ENCODE measurements at regions not wholly inside any gene's neighbourhood (a gene's known extent, or its start where the extent isn't known, plus 50 kb on each side); places are given as distances from the start of the nearest gene placed in this dataset.
"Not testable (repeated sequence)": the region's sequence is repeated elsewhere in the genome, so short reads cannot be mapped to it uniquely, and the experiment has no call there.

DNA sequence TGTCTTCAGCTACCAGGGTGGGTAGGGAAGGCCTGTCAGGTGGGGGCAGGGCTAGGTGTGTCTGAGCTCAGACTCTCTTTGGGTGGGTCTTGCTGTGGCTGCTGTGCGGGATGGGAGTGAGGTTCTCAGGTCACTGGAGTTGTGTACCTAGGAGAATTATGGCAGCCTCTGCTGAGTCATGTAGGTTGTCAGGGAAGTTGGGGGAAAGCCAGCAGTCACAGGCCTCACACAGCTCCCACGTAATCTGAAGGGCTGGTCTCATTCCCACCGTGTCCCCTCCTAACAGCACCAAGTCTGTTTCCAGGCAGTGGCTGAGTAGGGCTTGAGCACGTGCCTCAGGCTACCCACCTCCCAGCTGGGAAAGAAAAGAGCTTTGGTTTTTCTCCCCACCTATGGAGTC lies 67.0 kb downstream of the CHCHD4 start:
- DNase-seq = no peak

GRCh38 chr3:14047841-14048240 lies 76.8 kb downstream of the CHCHD4 start:
- DNase-seq = no peak

- DNase-seq = no peak
Observed at GRCh38 chr3:14047027-14047426, 77.6 kb downstream of the CHCHD4 start.

DNA sequence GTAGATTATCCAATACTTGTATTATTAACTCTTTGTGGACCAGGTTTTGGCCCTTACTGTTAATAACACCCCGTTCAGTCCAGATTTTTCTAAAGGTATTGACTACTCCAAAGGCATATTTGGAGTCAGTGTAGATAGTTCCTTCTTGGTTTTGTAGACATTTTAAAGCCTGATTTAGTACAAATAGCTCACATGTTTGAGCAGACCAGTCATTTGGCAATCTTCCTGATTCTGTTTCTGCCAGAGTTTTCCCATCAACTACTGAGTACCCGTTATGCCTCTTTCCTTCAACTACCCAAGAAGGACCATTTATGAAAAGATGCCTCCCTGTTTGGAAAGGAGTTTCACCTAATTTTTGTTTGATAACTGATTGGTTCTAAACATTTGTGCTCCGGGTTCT lies 82.0 kb downstream of the CHCHD4 start:
- no peak for DNase-seq

DNA sequence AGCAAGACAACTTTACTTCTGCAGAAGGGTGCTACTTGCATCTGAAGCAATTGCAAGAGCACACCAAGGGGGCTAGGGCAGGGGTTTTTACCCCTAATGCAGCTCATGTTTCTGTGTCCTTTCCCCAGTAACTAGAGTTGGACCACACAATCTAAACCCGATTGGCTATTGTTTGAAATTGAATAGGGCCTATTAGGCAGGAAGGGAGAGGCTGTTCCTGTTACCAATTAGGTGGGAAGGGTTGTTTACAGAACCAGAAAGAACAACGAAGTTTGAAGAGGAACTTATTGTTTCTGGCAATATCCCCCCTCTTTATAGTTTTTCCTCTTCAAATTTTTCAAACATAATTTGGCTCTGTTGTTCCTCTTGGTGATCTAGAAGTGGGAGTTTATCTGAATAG lies 85.5 kb downstream of the CHCHD4 start:
- DNase-seq = no peak

DNA sequence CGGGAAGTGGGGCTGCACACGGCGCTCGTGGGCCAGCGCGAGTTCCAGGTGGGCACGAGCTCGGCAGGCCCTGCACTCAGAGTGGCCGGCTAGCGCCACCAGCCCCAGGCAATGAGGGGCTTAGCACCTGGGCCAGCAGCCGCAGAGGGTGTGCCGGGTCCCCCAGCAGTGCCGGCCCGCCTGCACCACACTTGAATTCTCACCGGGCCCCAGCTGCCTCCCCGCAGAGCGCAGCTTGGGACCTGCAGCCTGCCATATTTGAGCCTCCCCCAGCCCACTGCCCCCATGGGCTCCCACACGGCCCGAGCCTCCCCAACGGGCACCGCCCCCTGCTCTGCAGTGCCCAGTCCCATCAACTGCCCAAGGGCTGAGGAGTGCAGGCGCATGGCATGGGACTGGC lies 87.5 kb downstream of the CHCHD4 start:
- DNase-seq = no peak

GRCh38 chr3:14033023-14033422 lies 91.6 kb downstream of the CHCHD4 start:
- DNase-seq = no peak

DNA sequence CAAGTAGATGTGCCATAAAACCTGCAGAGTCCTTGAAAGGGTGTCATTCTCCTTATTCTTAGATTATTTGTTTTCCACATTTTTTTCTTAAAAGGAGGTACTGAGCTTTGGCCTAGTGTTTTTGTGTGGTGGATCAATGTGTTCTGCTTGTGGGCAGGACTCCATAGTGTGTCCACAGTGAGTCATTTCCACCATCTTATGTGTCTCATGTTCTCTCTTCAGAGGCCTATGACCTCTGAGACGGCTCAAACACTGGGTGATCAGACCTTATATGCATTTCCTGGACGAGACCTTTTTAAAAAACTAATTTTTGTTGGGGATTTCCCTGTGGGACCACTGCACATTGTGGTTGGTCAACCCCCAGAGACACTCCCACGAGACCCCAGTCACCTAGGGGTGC lies 93.4 kb downstream of the CHCHD4 start:
- DNase-seq = no peak

- not testable (repeated sequence) for DNase-seq
Observed at GRCh38 chr3:14029390-14029995, 95.2 kb downstream of the CHCHD4 start.

GRCh38 chr3:14028122-14028521 lies 96.5 kb downstream of the CHCHD4 start:
- DNase-seq = not testable (repeated sequence)

- no peak for DNase-seq
Observed at GRCh38 chr3:14019459-14019858, 105.2 kb downstream of the CHCHD4 start.

DNA sequence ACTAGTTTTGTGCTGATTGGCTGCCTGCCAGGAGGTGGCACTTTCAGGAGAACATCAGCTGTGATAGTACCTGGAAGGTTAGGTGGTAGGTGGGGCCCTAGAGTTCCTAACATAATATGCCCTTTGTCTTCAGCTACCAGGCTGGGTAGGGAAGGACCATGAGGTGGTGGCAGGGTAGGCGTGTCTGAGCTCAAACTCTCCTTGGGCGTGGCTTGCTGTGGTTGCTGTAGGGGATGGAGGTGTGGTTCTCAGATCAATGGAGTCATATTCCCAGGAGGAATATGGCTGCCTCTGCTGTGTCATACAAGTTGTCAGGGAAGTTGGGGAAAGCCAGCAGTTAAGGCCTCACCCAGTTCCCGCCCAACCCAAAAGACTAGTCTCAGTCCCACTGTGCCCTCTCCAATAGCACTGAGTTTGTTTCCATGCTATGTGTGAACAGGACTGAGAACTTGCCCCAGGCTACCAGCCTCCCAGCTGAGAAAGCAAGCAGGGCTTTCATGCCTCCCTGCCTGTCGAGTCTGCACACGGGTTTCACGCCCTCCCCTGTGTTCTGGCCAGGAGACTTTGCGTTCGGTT lies 107.7 kb downstream of the CHCHD4 start:
- no peak for DNase-seq

DNA sequence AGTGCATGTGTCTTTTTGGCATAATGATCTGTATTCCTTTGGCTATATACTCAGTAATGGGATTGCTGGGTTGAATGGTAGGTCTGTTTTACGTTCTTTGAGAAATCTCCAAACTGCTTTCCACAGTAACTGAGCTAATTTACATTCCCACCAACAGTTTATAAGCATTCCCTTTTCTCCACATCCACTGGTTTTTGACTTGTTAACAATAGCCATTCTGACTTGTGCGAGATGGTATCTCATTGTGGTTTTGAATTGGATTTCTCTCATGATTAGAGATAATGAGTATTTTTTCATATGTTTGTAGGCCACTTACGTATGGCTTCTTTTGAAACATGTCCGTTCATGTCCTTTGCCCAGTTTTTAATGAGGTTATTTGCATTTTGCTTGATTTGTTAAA lies 117.7 kb downstream of the CHCHD4 start:
- DNase-seq = no peak

- no peak for DNase-seq
Observed at GRCh38 chr3:14001136-14001535, 121.3 kb upstream of the WNT7A start.

GRCh38 chr3:14000556-14000955 lies 120.7 kb upstream of the WNT7A start:
- DNase-seq = no peak

DNA sequence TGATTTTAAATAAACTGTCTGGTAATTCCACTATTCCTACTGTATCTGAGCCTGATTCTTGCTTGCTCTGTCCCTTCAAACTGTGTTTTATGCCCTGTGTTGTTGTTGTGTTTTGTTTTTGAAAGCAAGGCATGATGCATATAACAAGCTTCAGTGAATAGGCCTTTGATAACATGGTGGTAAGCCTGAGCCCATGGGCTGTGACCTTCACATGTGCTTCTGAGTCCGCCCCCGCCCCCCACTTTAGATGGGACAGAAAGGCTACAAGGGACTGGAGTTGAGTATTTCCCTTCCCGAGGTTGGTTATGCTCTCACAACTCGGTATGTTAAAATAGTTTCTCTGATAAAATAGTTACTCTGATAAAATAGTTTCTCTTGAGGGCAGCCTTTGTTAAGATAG lies 119.0 kb upstream of the WNT7A start:
- no peak for DNase-seq

DNA sequence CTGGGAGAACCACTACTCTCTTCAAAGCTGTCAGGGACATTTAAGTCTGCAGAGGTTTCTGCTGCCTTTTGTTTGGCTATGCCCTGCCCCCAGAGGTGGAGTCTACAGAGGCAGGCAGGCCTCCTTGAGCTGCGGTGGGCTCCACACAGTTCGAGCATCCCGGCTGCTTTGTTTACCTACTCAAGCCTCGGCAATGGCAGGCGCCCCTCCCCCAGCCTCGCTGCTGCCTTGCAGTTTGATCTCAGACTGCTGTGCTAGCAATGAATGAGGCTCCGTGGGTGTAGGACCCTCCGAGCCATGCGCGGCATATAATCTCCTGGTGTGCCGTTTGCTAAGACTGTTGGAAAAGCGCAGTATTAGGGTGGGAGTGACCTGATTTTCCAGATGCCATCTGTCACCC lies 115.3 kb upstream of the WNT7A start:
- not testable (repeated sequence) for DNase-seq

- DNase-seq = not testable (repeated sequence)
Observed at GRCh38 chr3:13988925-13989324, 109.1 kb upstream of the WNT7A start.

GRCh38 chr3:13976469-13976868 lies 96.6 kb upstream of the WNT7A start:
- DNase-seq = no peak

- no peak for DNase-seq
Observed at GRCh38 chr3:13975686-13976085, 95.8 kb upstream of the WNT7A start.

- DNase-seq = no peak
Observed at GRCh38 chr3:13972679-13973379, 93.0 kb upstream of the WNT7A start.

GRCh38 chr3:13966302-13966701 lies 86.4 kb upstream of the WNT7A start:
- no peak for DNase-seq

DNA sequence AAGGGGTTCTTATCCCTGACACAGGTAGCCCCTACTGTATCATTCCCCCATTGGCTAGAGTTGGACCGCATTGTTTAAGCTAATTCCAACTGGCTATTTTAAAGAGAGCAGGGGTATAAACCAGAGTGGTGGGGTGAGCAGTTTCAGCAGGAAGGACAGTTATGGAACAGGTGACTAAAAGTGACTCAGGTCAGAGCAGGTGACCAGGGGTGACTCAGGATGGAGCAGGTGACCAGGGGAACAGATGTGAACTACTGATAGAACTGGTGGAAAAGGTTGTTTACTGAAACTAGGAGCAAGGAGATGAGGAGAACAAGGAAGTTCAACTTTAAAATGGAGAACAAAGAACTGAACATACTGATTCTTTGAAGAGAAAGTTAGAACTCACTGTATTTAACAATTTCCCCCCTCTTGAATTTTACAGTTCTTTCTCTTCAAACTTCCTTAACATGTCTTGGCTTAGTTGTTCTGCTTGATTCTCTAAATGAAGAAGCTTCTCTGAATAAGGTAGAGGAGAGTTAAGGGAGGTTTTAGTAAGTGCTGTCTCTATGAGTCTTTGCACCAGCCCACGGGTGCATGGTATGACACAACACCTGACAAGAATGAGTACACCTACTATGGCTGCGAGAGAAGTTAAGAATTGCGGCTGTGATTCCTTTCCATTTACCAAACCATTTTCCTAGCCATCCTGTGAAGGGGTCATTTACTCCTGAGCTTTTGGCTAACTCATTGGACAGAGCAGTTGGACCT lies 83.4 kb upstream of the WNT7A start:
- DNase-seq = peak; percentile 7

Data from stimulated activated CD4-positive, alpha-beta T cell treated with anti-CD3 and anti-CD28 coated beads, Interleukin-1b, Interleukin-23, amount 100 ng/mL, for 48 hours (primary cell).